ENCODE measurements at regions not wholly inside any gene's neighbourhood (a gene's known extent, or its start where the extent isn't known, plus 50 kb on each side); places are given as distances from the start of the nearest gene placed in this dataset.

GRCh38 chr7:49424109-49424508 is 349.3 kb upstream of the VWC2 start:
- no peak for TF ChIP-seq CTCF (IDR thresholded peaks at IDR 0.05; ENCODE audit: insufficient read depth, low read length, poor library complexity, severe bottlenecking)
- H3K4me3 ChIP-seq (replicated peaks; ENCODE audit: low read depth, low read length) = no peak overlapping the region
- H3K27me3 ChIP-seq (replicated peaks; ENCODE audit: control insufficient read depth, insufficient read depth, low read length) = no peaks in the 10 kb centered on the region; the same call in 1 of the 2 replicates
- no peak for DNase-seq (ENCODE audit: extremely low read depth, insufficient read length)
- H3K36me3 ChIP-seq (ENCODE audit: control insufficient read depth, insufficient read depth, low read length) = no peaks in the 10 kb centered on the region

GRCh38 chr7:49425277-49425818 is 348.1 kb upstream of the VWC2 start:
- Histone ChIP-seq H3K27me3 (replicated peaks; ENCODE audit: control insufficient read depth, insufficient read depth, low read length) (no peaks in the 10 kb centered on the region; the same call in 1 of the 2 replicates), H3K36me3 (ENCODE audit: control insufficient read depth, insufficient read depth, low read length) (no peaks in the 10 kb centered on the region), H3K4me3 (replicated peaks; ENCODE audit: low read depth, low read length) (no peak overlapping the region)
- no peak for DNase-seq (ENCODE audit: extremely low read depth, insufficient read length)
- no peak for TF ChIP-seq CTCF (IDR thresholded peaks at IDR 0.05; ENCODE audit: insufficient read depth, low read length, poor library complexity, severe bottlenecking)

GRCh38 chr7:49432254-49432653 is 341.2 kb upstream of the VWC2 start:
- no peak for DNase-seq (ENCODE audit: extremely low read depth, insufficient read length)
- no peak for TF ChIP-seq CTCF (IDR thresholded peaks at IDR 0.05; ENCODE audit: insufficient read depth, low read length, poor library complexity, severe bottlenecking)
- H3K36me3 ChIP-seq (ENCODE audit: control insufficient read depth, insufficient read depth, low read length) = no peaks in the 10 kb centered on the region
- H3K4me3 ChIP-seq (replicated peaks; ENCODE audit: low read depth, low read length) = no peak overlapping the region
- H3K27me3 ChIP-seq (replicated peaks; ENCODE audit: control insufficient read depth, insufficient read depth, low read length) = no peaks in the 10 kb centered on the region

GRCh38 chr7:49433794-49434193 is 339.6 kb upstream of the VWC2 start:
- H3K4me3 ChIP-seq (replicated peaks; ENCODE audit: low read depth, low read length) = no peak overlapping the region

GRCh38 chr7:49434846-49435245 is 338.6 kb upstream of the VWC2 start:
- Histone ChIP-seq H3K4me3 (replicated peaks; ENCODE audit: low read depth, low read length) (no peak overlapping the region), H3K36me3 (ENCODE audit: control insufficient read depth, insufficient read depth, low read length) (no peaks in the 10 kb centered on the region), H3K27me3 (replicated peaks; ENCODE audit: control insufficient read depth, insufficient read depth, low read length) (no peaks in the 10 kb centered on the region)
- TF ChIP-seq CTCF (IDR thresholded peaks at IDR 0.05; ENCODE audit: insufficient read depth, low read length, poor library complexity, severe bottlenecking) = no peak
- no peak for DNase-seq (ENCODE audit: extremely low read depth, insufficient read length)

More at GRCh38 chr7:49433794-49434193, 339.6 kb upstream of the VWC2 start:
- no peak for DNase-seq (ENCODE audit: extremely low read depth, insufficient read length)
- no peaks in the 10 kb centered on the region for H3K27me3 ChIP-seq (replicated peaks; ENCODE audit: control insufficient read depth, insufficient read depth, low read length)
- no peak for TF ChIP-seq CTCF (IDR thresholded peaks at IDR 0.05; ENCODE audit: insufficient read depth, low read length, poor library complexity, severe bottlenecking)
- H3K36me3 ChIP-seq (ENCODE audit: control insufficient read depth, insufficient read depth, low read length) = no peaks in the 10 kb centered on the region

GRCh38 chr7:49438281-49438680 is 335.2 kb upstream of the VWC2 start:
- DNase-seq (ENCODE audit: extremely low read depth, insufficient read length) = no peak
- Histone ChIP-seq H3K27me3 (replicated peaks; ENCODE audit: control insufficient read depth, insufficient read depth, low read length) (no peaks in the 10 kb centered on the region), H3K4me3 (replicated peaks; ENCODE audit: low read depth, low read length) (no peak overlapping the region), H3K36me3 (ENCODE audit: control insufficient read depth, insufficient read depth, low read length) (no peaks in the 10 kb centered on the region)
- TF ChIP-seq CTCF (IDR thresholded peaks at IDR 0.05; ENCODE audit: insufficient read depth, low read length, poor library complexity, severe bottlenecking) = no peak
